Astrocyte (in vitro differentiated cells and primary cell): ENCODE measurements at regions not wholly inside any gene's neighbourhood (a gene's known extent, or its start where the extent isn't known, plus 50 kb on each side); places are given as distances from the start of the nearest gene placed in this dataset.

Experiments
- DNase-seq: peaks from one replicate; pipeline ENCODE4 v3.0.0-alpha.2; 2010; ENCODE audit warnings: low read depth
- FAIRE-seq: peaks from 2 replicates; lab custom pipeline; 2011; peaks lifted over from hg19 to GRCh38; lab: Jason Lieb, UNC
- H2AFZ ChIP-seq: 2 replicates; pipeline ENCODE4 v1.6.0; 2012; ENCODE audit warnings: low read depth, low read length, inconsistent platforms
- H3K27ac ChIP-seq: 2 replicates; pipeline ENCODE4 v1.5.1; 2011; ENCODE audit warnings: low read depth, low read length, inconsistent platforms
- H3K27me3 ChIP-seq: 2 replicates; pipeline ENCODE4 v1.6.0; 2011; ENCODE audit warnings: low read length, inconsistent platforms; ENCODE audit not compliant: insufficient read depth
- H3K36me3 ChIP-seq: 2 replicates; pipeline ENCODE4 v1.5.1; 2011; ENCODE audit warnings: low read length, inconsistent platforms; ENCODE audit not compliant: insufficient read depth
- H3K4me1 ChIP-seq: 2 replicates; pipeline ENCODE4 v1.5.1; 2011; ENCODE audit warnings: low read length, inconsistent platforms; ENCODE audit not compliant: insufficient read depth
- H3K4me2 ChIP-seq: 2 replicates; pipeline ENCODE4 v1.6.0; 2012; ENCODE audit warnings: low read length, inconsistent platforms
- H3K4me3 ChIP-seq: 2 replicates; pipeline ENCODE4 v1.5.1; 2011; ENCODE audit warnings: low read depth, mild to moderate bottlenecking, low read length, inconsistent platforms; ENCODE audit not compliant: insufficient read depth
- H3K79me2 ChIP-seq: 2 replicates; pipeline ENCODE4 v1.6.0; 2012; ENCODE audit warnings: mild to moderate bottlenecking, low read length, inconsistent platforms; ENCODE audit not compliant: insufficient read depth
- H3K9ac ChIP-seq: 2 replicates; pipeline ENCODE4 v1.6.0; 2012; ENCODE audit warnings: mild to moderate bottlenecking, low read length, inconsistent platforms
- H3K9me3 ChIP-seq: 2 replicates; pipeline ENCODE4 v1.5.1; 2012; ENCODE audit warnings: low read depth, mild to moderate bottlenecking, low read length, inconsistent platforms; ENCODE audit not compliant: insufficient read depth
- H4K20me1 ChIP-seq: 2 replicates; pipeline ENCODE4 v1.6.0; 2012; ENCODE audit warnings: low read length, inconsistent platforms; ENCODE audit not compliant: insufficient read depth
- H3K27ac Mint-ChIP-seq: one replicate; pipeline ENCODE4 v1.8.0; 2021; ENCODE audit warnings: mild to moderate bottlenecking, mixed read lengths; ENCODE audit not compliant: unreplicated experiment
- H3K27me3 Mint-ChIP-seq: one replicate; pipeline ENCODE4 v1.8.0; 2021; ENCODE audit warnings: low read depth, mixed read lengths; ENCODE audit not compliant: unreplicated experiment
- H3K36me3 Mint-ChIP-seq: one replicate; pipeline ENCODE4 v1.8.0; 2021; ENCODE audit warnings: low read depth, mixed read lengths; ENCODE audit not compliant: unreplicated experiment
- H3K4me1 Mint-ChIP-seq: one replicate; pipeline ENCODE4 v1.8.0; 2021; ENCODE audit warnings: low read depth, mixed read lengths; ENCODE audit not compliant: unreplicated experiment
- H3K4me3 Mint-ChIP-seq: one replicate; pipeline ENCODE4 v1.8.0; 2021; ENCODE audit warnings: mild to moderate bottlenecking, moderate library complexity, mixed read lengths; ENCODE audit not compliant: unreplicated experiment
- H3K9me3 Mint-ChIP-seq: one replicate; pipeline ENCODE4 v1.8.0; 2021; ENCODE audit warnings: mild to moderate bottlenecking, mixed read lengths; ENCODE audit not compliant: unreplicated experiment
- EZH2 ChIP-seq: IDR thresholded peaks from 2 replicates; pipeline ENCODE4 v1.6.1; 2012; ENCODE audit warnings: mild to moderate bottlenecking, low read length, inconsistent platforms; ENCODE audit not compliant: insufficient read depth
- TF ChIP-seq, protein P1 (sequence below): IDR thresholded peaks from 2 replicates; pipeline ENCODE4 v1.5.1; 2011; ENCODE audit warnings: low read depth, mild to moderate bottlenecking, inconsistent platforms, low read length, moderate library complexity; ENCODE audit not compliant: insufficient read depth

DNA sequence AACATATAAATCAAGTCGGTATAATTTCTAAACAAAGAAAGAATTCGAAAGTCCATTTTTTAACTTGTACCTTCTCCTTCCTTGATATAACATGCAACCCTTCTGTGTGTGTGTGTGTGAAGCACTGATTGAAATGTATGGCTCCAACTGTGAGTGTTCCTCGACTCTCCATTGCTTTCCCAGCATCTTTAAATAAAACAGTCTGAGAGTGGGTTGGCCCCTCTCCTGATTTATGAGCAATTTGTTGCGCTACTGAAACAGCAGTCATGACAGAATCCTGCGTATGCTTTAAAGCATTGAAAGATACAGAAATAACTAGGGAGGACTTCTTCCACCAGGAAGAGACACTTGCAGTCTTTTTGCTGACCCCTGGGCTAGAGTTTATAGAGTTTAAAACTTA, 340.0 kb upstream of the SATB1 start:
- no peaks in the 10 kb centered on the region for H3K36me3 ChIP-seq
- no peak overlapping the region for H3K27ac Mint-ChIP-seq
- H3K36me3 Mint-ChIP-seq = no peaks in the 10 kb centered on the region
- no peak overlapping the region for H3K27ac ChIP-seq
- TF ChIP-seq, protein P1, sequence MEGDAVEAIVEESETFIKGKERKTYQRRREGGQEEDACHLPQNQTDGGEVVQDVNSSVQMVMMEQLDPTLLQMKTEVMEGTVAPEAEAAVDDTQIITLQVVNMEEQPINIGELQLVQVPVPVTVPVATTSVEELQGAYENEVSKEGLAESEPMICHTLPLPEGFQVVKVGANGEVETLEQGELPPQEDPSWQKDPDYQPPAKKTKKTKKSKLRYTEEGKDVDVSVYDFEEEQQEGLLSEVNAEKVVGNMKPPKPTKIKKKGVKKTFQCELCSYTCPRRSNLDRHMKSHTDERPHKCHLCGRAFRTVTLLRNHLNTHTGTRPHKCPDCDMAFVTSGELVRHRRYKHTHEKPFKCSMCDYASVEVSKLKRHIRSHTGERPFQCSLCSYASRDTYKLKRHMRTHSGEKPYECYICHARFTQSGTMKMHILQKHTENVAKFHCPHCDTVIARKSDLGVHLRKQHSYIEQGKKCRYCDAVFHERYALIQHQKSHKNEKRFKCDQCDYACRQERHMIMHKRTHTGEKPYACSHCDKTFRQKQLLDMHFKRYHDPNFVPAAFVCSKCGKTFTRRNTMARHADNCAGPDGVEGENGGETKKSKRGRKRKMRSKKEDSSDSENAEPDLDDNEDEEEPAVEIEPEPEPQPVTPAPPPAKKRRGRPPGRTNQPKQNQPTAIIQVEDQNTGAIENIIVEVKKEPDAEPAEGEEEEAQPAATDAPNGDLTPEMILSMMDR = no peak
- TF ChIP-seq EZH2 = no peak
- H3K27me3 ChIP-seq = no peaks in the 10 kb centered on the region
- no peaks in the 10 kb centered on the region for H4K20me1 ChIP-seq
- H3K9me3 ChIP-seq = no peaks in the 10 kb centered on the region
- no peak overlapping the region for H3K9ac ChIP-seq
- H3K4me3 Mint-ChIP-seq = no peak overlapping the region
- FAIRE-seq (no peak), DNase-seq (no peak)
- no peak overlapping the region for H2AFZ ChIP-seq
- H3K4me1 Mint-ChIP-seq = no peaks in the 10 kb centered on the region
- H3K9me3 Mint-ChIP-seq = no peaks in the 10 kb centered on the region
- H3K79me2 ChIP-seq = no peaks in the 10 kb centered on the region
- no peaks in the 10 kb centered on the region for H3K4me1 ChIP-seq
- no peak overlapping the region for H3K4me3 ChIP-seq
- H3K4me2 ChIP-seq = no peak overlapping the region
- no peaks in the 10 kb centered on the region for H3K27me3 Mint-ChIP-seq

- DNase-seq (no peak), FAIRE-seq (no peak)
- H3K4me3 Mint-ChIP-seq = no peak overlapping the region
- H3K9me3 ChIP-seq = no peaks in the 10 kb centered on the region
- no peaks in the 10 kb centered on the region for H3K36me3 ChIP-seq
- no peaks in the 10 kb centered on the region for H3K9me3 Mint-ChIP-seq
- H3K27me3 ChIP-seq = no peaks in the 10 kb centered on the region
- no peaks in the 10 kb centered on the region for H3K36me3 Mint-ChIP-seq
- H3K27me3 Mint-ChIP-seq = no peaks in the 10 kb centered on the region
- no peak overlapping the region for H3K4me2 ChIP-seq
- no peak overlapping the region for H3K4me3 ChIP-seq
- no peak for TF ChIP-seq EZH2
- TF ChIP-seq, protein P1 = no peak
- H4K20me1 ChIP-seq = no peaks in the 10 kb centered on the region
- H3K79me2 ChIP-seq = no peaks in the 10 kb centered on the region
- no peaks in the 10 kb centered on the region for H3K4me1 Mint-ChIP-seq
- H3K27ac Mint-ChIP-seq = no peak overlapping the region
- H3K4me1 ChIP-seq = no peaks in the 10 kb centered on the region
- H3K27ac ChIP-seq = no peak overlapping the region
- no peak overlapping the region for H3K9ac ChIP-seq
- H2AFZ ChIP-seq = no peak overlapping the region
Observed at GRCh38 chr3:18761530-18761929, 336.4 kb upstream of the SATB1 start.

DNA sequence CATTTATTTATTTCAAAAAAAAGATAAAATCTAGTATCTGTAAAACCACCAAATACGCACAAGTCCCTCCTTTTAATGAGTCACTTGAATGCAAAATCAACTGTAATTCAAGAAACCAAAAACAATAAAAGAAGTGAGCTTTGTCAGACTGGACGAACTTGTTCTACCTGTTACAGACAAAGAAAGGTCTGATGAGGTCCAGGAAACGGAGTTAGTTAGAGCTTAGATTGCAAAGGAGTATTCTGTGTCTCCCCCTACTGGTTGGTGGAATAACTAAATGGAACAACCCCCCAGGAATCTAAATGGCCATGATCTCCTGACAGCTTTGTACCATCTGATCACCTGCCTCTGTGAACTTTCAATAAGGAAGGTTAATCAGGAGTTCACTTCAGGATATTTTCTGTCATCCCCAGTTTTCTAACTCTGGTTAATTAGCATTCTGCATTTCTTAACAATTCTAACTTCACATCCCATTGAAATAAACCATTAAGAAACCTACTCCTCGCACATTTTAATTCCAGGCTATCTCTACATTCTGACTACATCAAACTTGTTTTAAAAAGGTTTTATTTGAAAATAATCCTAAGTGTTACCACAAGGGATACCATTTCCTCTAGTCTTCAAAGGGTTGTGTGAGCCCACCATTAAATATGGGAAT, 333.0 kb upstream of the SATB1 start:
- H3K27ac Mint-ChIP-seq = no peak overlapping the region
- H3K9me3 ChIP-seq = no peaks in the 10 kb centered on the region
- no peaks in the 10 kb centered on the region for H3K4me1 Mint-ChIP-seq
- H3K4me3 Mint-ChIP-seq = no peak overlapping the region
- no peak overlapping the region for H3K27ac ChIP-seq
- H3K9ac ChIP-seq = no peak overlapping the region
- H3K36me3 Mint-ChIP-seq = no peaks in the 10 kb centered on the region
- no peaks in the 10 kb centered on the region for H3K9me3 Mint-ChIP-seq
- no peaks in the 10 kb centered on the region for H4K20me1 ChIP-seq
- H3K4me3 ChIP-seq = no peak overlapping the region
- H3K4me1 ChIP-seq = no peaks in the 10 kb centered on the region
- H3K79me2 ChIP-seq = no peaks in the 10 kb centered on the region
- H3K36me3 ChIP-seq = no peaks in the 10 kb centered on the region
- TF ChIP-seq, protein P1 = peak; percentile 40
- no peak for TF ChIP-seq EZH2
- H3K27me3 ChIP-seq = no peaks in the 10 kb centered on the region
- DNase-seq = no peak
- H3K4me2 ChIP-seq = no peak overlapping the region
- H2AFZ ChIP-seq = no peak overlapping the region
- no peaks in the 10 kb centered on the region for H3K27me3 Mint-ChIP-seq
- FAIRE-seq = no peak
